PFSK-1 (cell line): ENCODE measurements at regions not wholly inside any gene's neighbourhood (a gene's known extent, or its start where the extent isn't known, plus 50 kb on each side); places are given as distances from the start of the nearest gene placed in this dataset.

Source experiments
- FOXP2 ChIP-seq: optimal IDR thresholded peaks from 2 replicates; pipeline ENCODE3; 2011; ENCODE audit warnings: borderline replicate concordance, control low read depth, inconsistent platforms; ENCODE audit not compliant: insufficient read depth; ENCODE audit errors: extremely low read length, extremely low read depth
- POLR2AphosphoS5 ChIP-seq: IDR thresholded peaks from 2 replicates; pipeline ENCODE4 v1.6.1; 2012; ENCODE audit warnings: low read depth, mild to moderate bottlenecking, control low read depth, low read length, moderate library complexity
- SIN3A ChIP-seq: IDR thresholded peaks from 2 replicates; pipeline ENCODE4 v1.6.1; 2012; ENCODE audit warnings: mild to moderate bottlenecking, low read length, moderate library complexity, borderline replicate concordance; ENCODE audit not compliant: insufficient read depth
- TAF1 ChIP-seq: IDR thresholded peaks from 2 replicates; pipeline ENCODE4 v1.6.1; 2012; ENCODE audit warnings: low read length, control low read depth, borderline replicate concordance; ENCODE audit not compliant: insufficient read depth
- TF ChIP-seq, protein P1 (sequence below), 2 experiments: IDR thresholded peaks; 2 replicates each; pipeline versions ENCODE4 v1.6.1 to v1.8.0; 2011 to 2012; ENCODE audit warnings: low read depth in 2 of 2, low read length in 2 of 2, control low read depth in 1 of 2, inconsistent platforms in 1 of 2, mild to moderate bottlenecking in 1 of 2, moderate library complexity in 1 of 2; ENCODE audit not compliant: insufficient read depth in 1 of 2

DNA sequence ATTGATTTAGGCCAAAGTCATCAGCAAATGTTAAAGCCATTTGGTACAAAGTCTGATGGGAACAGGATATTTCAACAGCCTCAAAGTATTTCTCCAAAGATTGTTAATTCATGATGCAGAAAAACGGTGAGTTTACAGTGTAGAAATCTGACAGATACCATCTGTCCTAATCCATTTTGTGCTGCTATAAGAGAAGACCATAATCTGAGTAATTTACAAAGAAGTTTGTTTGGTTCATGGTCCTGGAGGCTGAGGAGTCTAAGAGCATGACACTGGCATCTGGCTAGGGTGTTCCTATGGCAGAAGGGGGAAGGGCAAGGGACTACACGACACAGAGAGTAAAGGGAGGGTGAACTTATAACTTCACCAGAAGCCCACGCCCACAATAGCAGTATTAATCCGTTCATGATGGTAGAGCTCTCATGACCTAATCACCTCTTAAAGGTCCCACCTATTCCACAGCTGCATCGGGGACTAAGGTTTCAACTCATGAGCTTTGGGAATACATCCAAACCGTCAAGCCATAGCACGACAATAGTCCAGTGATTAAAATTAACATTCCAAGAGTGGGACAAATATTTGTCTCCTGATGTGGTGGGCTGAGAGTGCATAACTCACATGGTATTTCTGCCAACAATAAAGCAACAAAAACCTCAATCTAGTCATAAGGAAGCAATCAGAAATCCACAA is 298.6 kb upstream of the AKR1E2 start:
- TF ChIP-seq POLR2AphosphoS5 (no peak), TAF1 (no peak), SIN3A (no peak), FOXP2 (no peak)
- TF ChIP-seq, protein P1, sequence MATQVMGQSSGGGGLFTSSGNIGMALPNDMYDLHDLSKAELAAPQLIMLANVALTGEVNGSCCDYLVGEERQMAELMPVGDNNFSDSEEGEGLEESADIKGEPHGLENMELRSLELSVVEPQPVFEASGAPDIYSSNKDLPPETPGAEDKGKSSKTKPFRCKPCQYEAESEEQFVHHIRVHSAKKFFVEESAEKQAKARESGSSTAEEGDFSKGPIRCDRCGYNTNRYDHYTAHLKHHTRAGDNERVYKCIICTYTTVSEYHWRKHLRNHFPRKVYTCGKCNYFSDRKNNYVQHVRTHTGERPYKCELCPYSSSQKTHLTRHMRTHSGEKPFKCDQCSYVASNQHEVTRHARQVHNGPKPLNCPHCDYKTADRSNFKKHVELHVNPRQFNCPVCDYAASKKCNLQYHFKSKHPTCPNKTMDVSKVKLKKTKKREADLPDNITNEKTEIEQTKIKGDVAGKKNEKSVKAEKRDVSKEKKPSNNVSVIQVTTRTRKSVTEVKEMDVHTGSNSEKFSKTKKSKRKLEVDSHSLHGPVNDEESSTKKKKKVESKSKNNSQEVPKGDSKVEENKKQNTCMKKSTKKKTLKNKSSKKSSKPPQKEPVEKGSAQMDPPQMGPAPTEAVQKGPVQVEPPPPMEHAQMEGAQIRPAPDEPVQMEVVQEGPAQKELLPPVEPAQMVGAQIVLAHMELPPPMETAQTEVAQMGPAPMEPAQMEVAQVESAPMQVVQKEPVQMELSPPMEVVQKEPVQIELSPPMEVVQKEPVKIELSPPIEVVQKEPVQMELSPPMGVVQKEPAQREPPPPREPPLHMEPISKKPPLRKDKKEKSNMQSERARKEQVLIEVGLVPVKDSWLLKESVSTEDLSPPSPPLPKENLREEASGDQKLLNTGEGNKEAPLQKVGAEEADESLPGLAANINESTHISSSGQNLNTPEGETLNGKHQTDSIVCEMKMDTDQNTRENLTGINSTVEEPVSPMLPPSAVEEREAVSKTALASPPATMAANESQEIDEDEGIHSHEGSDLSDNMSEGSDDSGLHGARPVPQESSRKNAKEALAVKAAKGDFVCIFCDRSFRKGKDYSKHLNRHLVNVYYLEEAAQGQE (IDR thresholded peaks at IDR 0.05; ENCODE audit: insufficient read depth in 1 of 2, low read depth in 2 of 2, low read length in 2 of 2), result no peak
